Retinal pigment epithelial cell (primary cell): ENCODE measurements at regions not wholly inside any gene's neighbourhood (a gene's known extent, or its start where the extent isn't known, plus 50 kb on each side); places are given as distances from the start of the nearest gene placed in this dataset.

ENCODE experiments used
- DNase-seq: peaks from one replicate; pipeline ENCODE4 v3.0.0-alpha.2; 2010; ENCODE audit warnings: low read depth
- H3K4me3 ChIP-seq: 2 replicates; pipeline ENCODE4 v1.5.1; 2011; ENCODE audit warnings: mild to moderate bottlenecking, low read length, control low read depth, moderate library complexity
- CTCF ChIP-seq: conservative IDR thresholded peaks from 2 replicates; pipeline ENCODE4 v1.5.1; 2011; ENCODE audit warnings: low read depth, low read length, control low read depth, inconsistent platforms

GRCh38 chr20:48455651-48456365 is 372.0 kb downstream of the PREX1 start:
- no peak overlapping the region for H3K4me3 ChIP-seq

GRCh38 chr20:48454671-48455490 is 372.9 kb downstream of the PREX1 start:
- no peak for TF ChIP-seq CTCF
- DNase-seq: no peak
- no peak overlapping the region for H3K4me3 ChIP-seq

More at GRCh38 chr20:48455651-48456365, 372.0 kb downstream of the PREX1 start:
- no peak for DNase-seq
- no peak for TF ChIP-seq CTCF

- no peak overlapping the region for H3K4me3 ChIP-seq
- TF ChIP-seq CTCF: no peak
- no peak for DNase-seq
Measured at GRCh38 chr20:48453477-48454093, 374.2 kb downstream of the PREX1 start.

GRCh38 chr20:48451401-48451800 is 376.4 kb downstream of the PREX1 start:
- no peak for TF ChIP-seq CTCF
- no peak overlapping the region for H3K4me3 ChIP-seq
- DNase-seq: no peak

- H3K4me3 ChIP-seq: no peak overlapping the region
- no peak for DNase-seq
- no peak for TF ChIP-seq CTCF
Measured at GRCh38 chr20:48448666-48449600, 378.9 kb downstream of the PREX1 start.

- no peak for DNase-seq
- no peak for TF ChIP-seq CTCF
- no peak overlapping the region for H3K4me3 ChIP-seq
Measured at GRCh38 chr20:48447456-48447855, 380.3 kb downstream of the PREX1 start.
